Naive B cell (primary cell): ENCODE measurements at regions not wholly inside any gene's neighbourhood (a gene's known extent, or its start where the extent isn't known, plus 50 kb on each side); places are given as distances from the start of the nearest gene placed in this dataset.

Experiments
- ATAC-seq, 2 donors: fragments of 150-1000 bp; cut with Tn5 transposase; 2 replicates each; pipeline ENCODE4 v1.10.0; 2021; ENCODE audit warnings: low read depth in 2 of 2, mild to moderate bottlenecking in 2 of 2, moderate library complexity in 2 of 2
- DNase-seq: peaks from one replicate; pipeline ENCODE4 v3.0.0; 2022
- H3K27ac Mint-ChIP-seq, 6 donors: one replicate each; pipeline ENCODE4 v1.8.0; 2020 to 2022; ENCODE audit warnings: mild to moderate bottlenecking in 6 of 6, mixed read lengths in 6 of 6, moderate library complexity in 5 of 6, inconsistent platforms in 2 of 6
- H3K27me3 Mint-ChIP-seq, 3 donors: one replicate each; pipeline ENCODE4 v1.8.0; 2021 to 2022; ENCODE audit warnings: mixed read lengths in 3 of 3, mild to moderate bottlenecking in 1 of 3
- H3K36me3 Mint-ChIP-seq, 2 donors: one replicate each; pipeline ENCODE4 v1.8.0; 2020 to 2022; ENCODE audit warnings: mixed read lengths in 2 of 2, inconsistent platforms in 1 of 2, mild to moderate bottlenecking in 1 of 2
- H3K4me1 Mint-ChIP-seq, 3 donors: one replicate each; pipeline ENCODE4 v1.8.0; 2020 to 2022; ENCODE audit warnings: mixed read lengths in 3 of 3, inconsistent platforms in 1 of 3, mild to moderate bottlenecking in 1 of 3, moderate library complexity in 1 of 3
- H3K4me3 Mint-ChIP-seq, 8 donors: one replicate each; pipeline ENCODE4 v1.8.0; 2020 to 2022; ENCODE audit warnings: mild to moderate bottlenecking in 8 of 8, mixed read lengths in 8 of 8, moderate library complexity in 8 of 8, inconsistent platforms in 2 of 8
- H3K9me3 Mint-ChIP-seq, 7 donors: one replicate each; pipeline ENCODE4 v1.8.0; 2020 to 2022; ENCODE audit warnings: mixed read lengths in 7 of 7, mild to moderate bottlenecking in 5 of 7, inconsistent platforms in 2 of 7, moderate library complexity in 1 of 7

- H3K9me3 Mint-ChIP-seq = peaks cover 0 to 8% (median 1%) of the 10 kb centered on the region in 7 donors
- no peak for ATAC-seq
- no peak overlapping the region for H3K4me3 Mint-ChIP-seq
- H3K4me1 Mint-ChIP-seq = no peaks in the 10 kb centered on the region
- no peaks in the 10 kb centered on the region for H3K27me3 Mint-ChIP-seq
- H3K36me3 Mint-ChIP-seq = no peaks in the 10 kb centered on the region
- no peak overlapping the region for H3K27ac Mint-ChIP-seq
- DNase-seq = no peak
Observed at GRCh38 chr5:103909391-103909790, 346.8 kb upstream of the NUDT12 start.

- Mint-ChIP-seq H3K36me3 (no peaks in the 10 kb centered on the region), H3K27me3 (no peaks in the 10 kb centered on the region), H3K9me3 (peaks cover 0 to 14% (median 2%) of the 10 kb centered on the region in 7 donors), H3K4me1 (no peaks in the 10 kb centered on the region), H3K4me3 (no peak overlapping the region), H3K27ac (no peak overlapping the region)
- ATAC-seq (no peak), DNase-seq (no peak)
Observed at GRCh38 chr5:103908336-103909080, 345.9 kb upstream of the NUDT12 start.

- Mint-ChIP-seq H3K9me3 (peaks cover 0 to 21% (median 5%) of the 10 kb centered on the region in 7 donors), H3K4me1 (no peaks in the 10 kb centered on the region), H3K36me3 (no peaks in the 10 kb centered on the region), H3K27ac (no peak overlapping the region), H3K27me3 (no peaks in the 10 kb centered on the region), H3K4me3 (no peak overlapping the region)
- no peak for DNase-seq
- no peak for ATAC-seq
Observed at GRCh38 chr5:103907001-103907400, 344.4 kb upstream of the NUDT12 start.

- no peak for DNase-seq
- ATAC-seq = no peak
- H3K4me3 Mint-ChIP-seq = no peak overlapping the region
- H3K36me3 Mint-ChIP-seq = no peaks in the 10 kb centered on the region
- peaks cover 0 to 21% (median 7%) of the 10 kb centered on the region in 7 donors for H3K9me3 Mint-ChIP-seq
- no peak overlapping the region for H3K27ac Mint-ChIP-seq
- no peaks in the 10 kb centered on the region for H3K27me3 Mint-ChIP-seq
- no peaks in the 10 kb centered on the region for H3K4me1 Mint-ChIP-seq
Observed at GRCh38 chr5:103904651-103905050, 342.1 kb upstream of the NUDT12 start.

GRCh38 chr5:103902893-103903292 is 340.3 kb upstream of the NUDT12 start:
- Mint-ChIP-seq H3K27ac (no peak overlapping the region), H3K4me3 (peak overlapping the region in 1 of 8 donors; percentile 52), H3K36me3 (no peaks in the 10 kb centered on the region), H3K27me3 (no peaks in the 10 kb centered on the region), H3K4me1 (no peaks in the 10 kb centered on the region), H3K9me3 (peaks cover 0 to 27% (median 9%) of the 10 kb centered on the region in 7 donors)
- ATAC-seq = no peak
- DNase-seq = no peak

GRCh38 chr5:103901885-103902284 is 339.3 kb upstream of the NUDT12 start:
- no peak for ATAC-seq
- peaks cover 0 to 27% (median 9%) of the 10 kb centered on the region in 7 donors for H3K9me3 Mint-ChIP-seq

GRCh38 chr5:103896593-103896992 is 334.0 kb upstream of the NUDT12 start:
- Mint-ChIP-seq H3K27me3 (no peaks in the 10 kb centered on the region), H3K36me3 (no peaks in the 10 kb centered on the region), H3K4me3 (no peak overlapping the region), H3K27ac (no peak overlapping the region), H3K4me1 (no peaks in the 10 kb centered on the region), H3K9me3 (peaks cover 0 to 10% (median 4%) of the 10 kb centered on the region in 7 donors)
- ATAC-seq = no peak
- DNase-seq = no peak

More at GRCh38 chr5:103901885-103902284, 339.3 kb upstream of the NUDT12 start:
- Mint-ChIP-seq H3K27ac (no peak overlapping the region), H3K4me3 (no peak overlapping the region), H3K27me3 (no peaks in the 10 kb centered on the region), H3K36me3 (no peaks in the 10 kb centered on the region), H3K4me1 (no peaks in the 10 kb centered on the region)
- no peak for DNase-seq

- Mint-ChIP-seq H3K9me3 (peaks cover 0 to 9% (median 4%) of the 10 kb centered on the region in 7 donors), H3K4me1 (no peaks in the 10 kb centered on the region), H3K4me3 (no peak overlapping the region), H3K27me3 (no peaks in the 10 kb centered on the region), H3K27ac (no peak overlapping the region), H3K36me3 (no peaks in the 10 kb centered on the region)
- ATAC-seq (no peak), DNase-seq (no peak)
Observed at GRCh38 chr5:103895738-103896137, 333.1 kb upstream of the NUDT12 start.

- Mint-ChIP-seq H3K9me3 (peaks cover 0 to 9% (median 3%) of the 10 kb centered on the region in 7 donors), H3K36me3 (no peaks in the 10 kb centered on the region), H3K27ac (no peak overlapping the region), H3K4me1 (no peaks in the 10 kb centered on the region), H3K27me3 (no peaks in the 10 kb centered on the region), H3K4me3 (no peak overlapping the region)
- ATAC-seq (no peak), DNase-seq (no peak)
Observed at GRCh38 chr5:103894882-103895281, 332.3 kb upstream of the NUDT12 start.

GRCh38 chr5:103891151-103891550 is 328.6 kb upstream of the NUDT12 start:
- Mint-ChIP-seq H3K4me1 (no peaks in the 10 kb centered on the region), H3K27me3 (no peaks in the 10 kb centered on the region), H3K4me3 (no peak overlapping the region), H3K9me3 (peaks cover 0 to 5% (median 0%) of the 10 kb centered on the region in 7 donors), H3K36me3 (no peaks in the 10 kb centered on the region), H3K27ac (no peak overlapping the region)
- ATAC-seq (no peak), DNase-seq (no peak)

- Mint-ChIP-seq H3K27ac (no peak overlapping the region), H3K4me1 (no peaks in the 10 kb centered on the region), H3K27me3 (no peaks in the 10 kb centered on the region), H3K36me3 (no peaks in the 10 kb centered on the region), H3K4me3 (no peak overlapping the region), H3K9me3 (peaks cover 0 to 5% (median 0%) of the 10 kb centered on the region in 7 donors)
- DNase-seq (no peak), ATAC-seq (no peak)
Observed at GRCh38 chr5:103890313-103890712, 327.7 kb upstream of the NUDT12 start.

GRCh38 chr5:103889500-103890209 is 327.1 kb upstream of the NUDT12 start:
- Mint-ChIP-seq H3K9me3 (peaks cover 0 to 5% (median 0%) of the 10 kb centered on the region in 7 donors), H3K4me1 (no peaks in the 10 kb centered on the region), H3K4me3 (no peak overlapping the region), H3K27me3 (no peaks in the 10 kb centered on the region), H3K36me3 (no peaks in the 10 kb centered on the region), H3K27ac (no peak overlapping the region)
- ATAC-seq (no peak), DNase-seq (no peak)

GRCh38 chr5:103886826-103887225 is 324.2 kb upstream of the NUDT12 start:
- ATAC-seq = no peak
- H3K27ac Mint-ChIP-seq = no peak overlapping the region
- H3K27me3 Mint-ChIP-seq = no peaks in the 10 kb centered on the region
- H3K4me3 Mint-ChIP-seq = no peak overlapping the region
- no peaks in the 10 kb centered on the region for H3K4me1 Mint-ChIP-seq
- H3K9me3 Mint-ChIP-seq = peaks cover 0 to 5% (median 0%) of the 10 kb centered on the region in 7 donors
- no peaks in the 10 kb centered on the region for H3K36me3 Mint-ChIP-seq
- no peak for DNase-seq

- H3K9me3 Mint-ChIP-seq = peaks cover 0 to 5% (median 0%) of the 10 kb centered on the region in 7 donors
- no peaks in the 10 kb centered on the region for H3K36me3 Mint-ChIP-seq
- H3K27me3 Mint-ChIP-seq = no peaks in the 10 kb centered on the region
- ATAC-seq (no peak), DNase-seq (no peak)
- no peaks in the 10 kb centered on the region for H3K4me1 Mint-ChIP-seq
- H3K4me3 Mint-ChIP-seq = no peak overlapping the region
- H3K27ac Mint-ChIP-seq = no peak overlapping the region
Observed at GRCh38 chr5:103883143-103883542, 320.6 kb upstream of the NUDT12 start.
